Mucosa of descending colon (tissue), 3 donors: ENCODE measurements at regions not wholly inside any gene's neighbourhood (a gene's known extent, or its start where the extent isn't known, plus 50 kb on each side); places are given as distances from the start of the nearest gene placed in this dataset.

ENCODE experiments used
- ATAC-seq: fragments of 200-7000 bp; cut with Tn5 transposase; one replicate; pipeline ENCODE4 v1.9.1; 2020; ENCODE audit warnings: mild to moderate bottlenecking, moderate library complexity
- DNase-seq, 3 donors: peaks; one replicate each; pipeline ENCODE4 v3.0.0-alpha.2; 2020
- H3K36me3 ChIP-seq: fragments of 200-600 bp; one replicate; pipeline ENCODE4 v1.8.0; 2021; ENCODE audit warnings: low read depth, mild to moderate bottlenecking
- H3K4me1 ChIP-seq: fragments of 200-600 bp; one replicate; pipeline ENCODE4 v1.8.0; 2021; ENCODE audit warnings: low read depth, mild to moderate bottlenecking
- H3K4me3 ChIP-seq: fragments of 200-600 bp; one replicate; pipeline ENCODE4 v1.8.0; 2021; ENCODE audit warnings: mild to moderate bottlenecking
- H3K9me3 ChIP-seq: fragments of 200-600 bp; one replicate; pipeline ENCODE4 v1.8.0; 2021; ENCODE audit warnings: mild to moderate bottlenecking
- intact Hi-C, 2 donors: fragments of 100-400 bp; cut with DNase I in 1 of 2; cut with micrococcal nuclease in 1 of 2; formaldehyde crosslinking; loops; one replicate each; pipeline versions ENCODE4 v1.11.0 to v1.11.1; 2022; cut with DNase I, micrococcal nuclease
- TF ChIP-seq, protein P1 (sequence below): fragments of 200-600 bp; IDR thresholded peaks from one replicate; pipeline ENCODE4 v1.8.0; 2022; ENCODE audit warnings: antibody characterized with exemption, mild to moderate bottlenecking
- donor health status: DM: no; HTN: no; CAD: no; lungs with moderate emphysema.
- donor health status: DM: no; HTN: no; CAD: no.
- donor health status: DM: no; HTN: yes; CAD: no.

DNA sequence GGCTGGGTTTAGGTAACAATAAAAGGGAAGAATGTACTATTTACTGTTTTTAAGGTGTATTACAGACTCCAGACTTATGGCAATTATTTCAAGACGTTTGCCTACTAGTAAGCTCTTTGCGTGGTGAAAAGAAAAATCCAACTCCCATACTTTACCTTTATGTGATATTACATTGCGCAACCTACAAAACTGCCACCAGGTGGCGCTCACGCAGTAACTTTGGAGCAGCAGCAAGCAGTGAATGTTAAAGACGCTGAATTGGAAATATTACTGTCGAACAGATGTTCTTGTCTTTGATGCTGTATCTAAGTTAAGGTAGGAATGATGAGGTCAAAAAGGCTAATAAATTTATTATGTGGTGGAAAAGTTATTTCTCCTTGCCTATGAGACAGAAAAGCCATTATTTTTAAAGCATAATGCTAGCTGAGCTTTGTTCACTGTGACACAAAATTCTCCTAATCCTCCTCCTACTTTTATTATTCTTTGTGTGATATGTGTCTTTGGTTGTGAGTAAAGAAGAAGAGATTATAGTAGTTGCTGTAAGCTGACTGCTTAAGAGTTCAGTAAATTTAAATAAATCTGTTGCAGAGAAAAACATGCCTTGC lies 1099.8 kb upstream of the TENM3 start:
- intact Hi-C loops = loop anchor here in 1 of 2 donors (2.0 kb wide), 1 partner anchor 385 kb away; no protein-coding TSS in a partner anchor
- DNase-seq = peak; percentile 60 to 86 (median 71)

DNA sequence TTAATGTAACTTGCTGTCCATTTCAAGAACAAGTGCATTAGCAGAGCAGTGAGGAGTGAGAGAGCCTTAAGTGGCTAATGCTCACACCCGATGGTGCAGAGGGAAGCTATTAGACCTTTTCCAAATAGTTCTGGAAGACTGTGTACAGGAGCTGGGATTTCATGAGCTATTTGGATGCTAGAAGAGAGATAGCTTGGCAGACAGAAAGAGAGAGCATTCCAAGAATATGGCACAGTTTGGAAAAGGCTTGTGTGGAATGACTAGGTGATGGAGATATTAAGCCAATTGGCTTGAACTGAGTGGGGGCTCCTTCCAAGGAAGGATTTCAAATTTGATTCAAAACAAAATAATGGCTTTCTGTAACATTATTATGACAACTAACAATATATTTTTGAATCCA lies 1097.2 kb upstream of the TENM3 start:
- Histone ChIP-seq H3K36me3 (no peaks in the 10 kb centered on the region), H3K4me1 (no peaks in the 10 kb centered on the region), H3K4me3 (no peak overlapping the region), H3K9me3 (no peaks in the 10 kb centered on the region)
- ATAC-seq (no peak), DNase-seq (no peak)
- intact Hi-C loops = no loop called here
- TF ChIP-seq, protein P1, sequence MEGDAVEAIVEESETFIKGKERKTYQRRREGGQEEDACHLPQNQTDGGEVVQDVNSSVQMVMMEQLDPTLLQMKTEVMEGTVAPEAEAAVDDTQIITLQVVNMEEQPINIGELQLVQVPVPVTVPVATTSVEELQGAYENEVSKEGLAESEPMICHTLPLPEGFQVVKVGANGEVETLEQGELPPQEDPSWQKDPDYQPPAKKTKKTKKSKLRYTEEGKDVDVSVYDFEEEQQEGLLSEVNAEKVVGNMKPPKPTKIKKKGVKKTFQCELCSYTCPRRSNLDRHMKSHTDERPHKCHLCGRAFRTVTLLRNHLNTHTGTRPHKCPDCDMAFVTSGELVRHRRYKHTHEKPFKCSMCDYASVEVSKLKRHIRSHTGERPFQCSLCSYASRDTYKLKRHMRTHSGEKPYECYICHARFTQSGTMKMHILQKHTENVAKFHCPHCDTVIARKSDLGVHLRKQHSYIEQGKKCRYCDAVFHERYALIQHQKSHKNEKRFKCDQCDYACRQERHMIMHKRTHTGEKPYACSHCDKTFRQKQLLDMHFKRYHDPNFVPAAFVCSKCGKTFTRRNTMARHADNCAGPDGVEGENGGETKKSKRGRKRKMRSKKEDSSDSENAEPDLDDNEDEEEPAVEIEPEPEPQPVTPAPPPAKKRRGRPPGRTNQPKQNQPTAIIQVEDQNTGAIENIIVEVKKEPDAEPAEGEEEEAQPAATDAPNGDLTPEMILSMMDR = no peak

More for the DNA sequence above, 1099.8 kb upstream of the TENM3 start:
- peaks cover 6% of the 10 kb centered on the region for H3K4me1 ChIP-seq
- ATAC-seq = peak; percentile 68
- H3K9me3 ChIP-seq = no peaks in the 10 kb centered on the region
- H3K36me3 ChIP-seq = no peaks in the 10 kb centered on the region
- TF ChIP-seq, protein P1 = peak; percentile 88
- no peak overlapping the region for H3K4me3 ChIP-seq

DNA sequence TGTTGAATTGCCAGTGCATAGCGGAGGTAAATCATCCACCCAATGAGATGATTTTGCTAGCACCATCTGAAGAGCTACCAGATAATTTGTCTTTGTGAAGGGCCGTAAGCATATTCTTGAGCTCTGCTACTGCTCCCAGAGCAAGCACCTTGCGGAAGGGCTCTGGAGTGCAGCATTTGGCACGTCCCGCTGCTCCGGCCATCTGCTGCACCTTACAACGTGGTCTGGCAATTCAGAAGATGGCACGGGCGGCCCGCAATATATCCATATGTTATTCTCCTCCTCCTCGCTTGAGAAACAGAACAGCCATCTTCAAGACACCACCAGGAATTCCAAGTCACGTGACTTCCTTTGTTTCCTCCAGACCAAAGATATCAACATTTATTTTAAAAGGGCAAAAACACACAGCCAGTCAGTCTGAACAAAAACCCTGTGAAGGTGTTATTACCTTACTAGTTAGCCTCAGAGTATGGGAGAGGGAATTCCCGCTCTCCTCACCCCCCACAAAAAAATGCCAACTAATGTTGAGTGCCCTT lies 1095.7 kb upstream of the TENM3 start:
- Histone ChIP-seq H3K9me3 (no peaks in the 10 kb centered on the region), H3K4me1 (no peaks in the 10 kb centered on the region), H3K4me3 (no peak overlapping the region), H3K36me3 (no peaks in the 10 kb centered on the region)
- intact Hi-C loops = no loop called here
- no peak for ATAC-seq
- DNase-seq = no peak
- TF ChIP-seq, protein P1 = no peak

DNA sequence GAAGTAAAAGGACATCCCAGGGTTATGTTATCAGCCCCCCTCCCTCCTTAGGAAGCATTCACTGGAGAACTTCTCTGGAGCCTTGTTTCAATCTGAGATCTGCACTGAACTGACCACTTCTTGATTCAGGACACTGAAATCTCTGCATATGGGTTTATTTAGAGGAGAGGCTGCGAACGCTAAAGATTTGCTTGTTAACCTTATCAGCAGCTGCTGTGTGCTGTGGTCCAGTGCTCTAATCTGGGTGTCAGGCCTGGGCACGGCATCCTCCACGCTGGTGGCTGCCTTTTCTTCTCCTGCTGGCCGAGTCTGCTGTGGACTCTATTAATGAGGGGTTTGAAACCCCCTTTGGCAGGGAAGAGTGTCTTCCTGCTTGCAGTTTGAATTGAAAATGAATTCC lies 1094.7 kb upstream of the TENM3 start:
- Histone ChIP-seq H3K4me1 (no peaks in the 10 kb centered on the region), H3K9me3 (no peaks in the 10 kb centered on the region), H3K4me3 (no peak overlapping the region), H3K36me3 (no peaks in the 10 kb centered on the region)
- intact Hi-C loops = no loop called here
- DNase-seq (no peak), ATAC-seq (no peak)
- TF ChIP-seq, protein P1 = no peak

DNA sequence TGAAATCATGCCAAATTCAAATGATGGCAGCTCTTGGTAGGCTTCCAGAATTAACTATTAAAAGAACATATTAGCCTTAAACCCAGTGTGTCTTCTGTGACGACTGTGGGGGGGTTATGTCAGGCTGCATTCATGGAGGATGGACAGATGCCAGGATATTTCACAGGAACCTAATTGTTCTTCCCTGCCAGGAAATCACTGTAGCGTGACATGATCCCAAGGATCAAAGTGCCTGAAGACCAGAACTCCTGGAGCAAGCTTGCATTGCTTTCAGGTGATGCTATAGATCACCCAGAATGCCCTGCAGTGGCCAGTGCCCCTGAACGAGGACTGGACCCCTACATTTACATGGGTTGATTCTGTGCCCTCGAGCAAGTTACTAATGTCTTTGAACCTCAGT lies 1093.0 kb upstream of the TENM3 start:
- H3K36me3 ChIP-seq = no peaks in the 10 kb centered on the region
- TF ChIP-seq, protein P1 = no peak
- H3K9me3 ChIP-seq = no peaks in the 10 kb centered on the region
- no peak overlapping the region for H3K4me3 ChIP-seq
- ATAC-seq = no peak
- intact Hi-C loops = no loop called here
- H3K4me1 ChIP-seq = no peaks in the 10 kb centered on the region
- DNase-seq = no peak
